PFSK-1 (cell line): ENCODE measurements at regions not wholly inside any gene's neighbourhood (a gene's known extent, or its start where the extent isn't known, plus 50 kb on each side); places are given as distances from the start of the nearest gene placed in this dataset.

ENCODE experiments used
- FOXP2 ChIP-seq: optimal IDR thresholded peaks from 2 replicates; pipeline ENCODE3; 2011; ENCODE audit warnings: borderline replicate concordance, control low read depth, inconsistent platforms; ENCODE audit not compliant: insufficient read depth; ENCODE audit errors: extremely low read length, extremely low read depth
- POLR2AphosphoS5 ChIP-seq: IDR thresholded peaks from 2 replicates; pipeline ENCODE4 v1.6.1; 2012; ENCODE audit warnings: low read depth, mild to moderate bottlenecking, control low read depth, low read length, moderate library complexity
- SIN3A ChIP-seq: IDR thresholded peaks from 2 replicates; pipeline ENCODE4 v1.6.1; 2012; ENCODE audit warnings: mild to moderate bottlenecking, low read length, moderate library complexity, borderline replicate concordance; ENCODE audit not compliant: insufficient read depth
- TAF1 ChIP-seq: IDR thresholded peaks from 2 replicates; pipeline ENCODE4 v1.6.1; 2012; ENCODE audit warnings: low read length, control low read depth, borderline replicate concordance; ENCODE audit not compliant: insufficient read depth
- TF ChIP-seq, protein P1 (sequence below), 2 experiments: IDR thresholded peaks; 2 replicates each; pipeline versions ENCODE4 v1.6.1 to v1.8.0; 2011 to 2012; ENCODE audit warnings: low read depth in 2 of 2, low read length in 2 of 2, control low read depth in 1 of 2, inconsistent platforms in 1 of 2, mild to moderate bottlenecking in 1 of 2, moderate library complexity in 1 of 2; ENCODE audit not compliant: insufficient read depth in 1 of 2

GRCh38 chr1:25106352-25106751 lies 126.0 kb downstream of the SYF2 start:
- TF ChIP-seq SIN3A: no peak
- TF ChIP-seq, protein P1, sequence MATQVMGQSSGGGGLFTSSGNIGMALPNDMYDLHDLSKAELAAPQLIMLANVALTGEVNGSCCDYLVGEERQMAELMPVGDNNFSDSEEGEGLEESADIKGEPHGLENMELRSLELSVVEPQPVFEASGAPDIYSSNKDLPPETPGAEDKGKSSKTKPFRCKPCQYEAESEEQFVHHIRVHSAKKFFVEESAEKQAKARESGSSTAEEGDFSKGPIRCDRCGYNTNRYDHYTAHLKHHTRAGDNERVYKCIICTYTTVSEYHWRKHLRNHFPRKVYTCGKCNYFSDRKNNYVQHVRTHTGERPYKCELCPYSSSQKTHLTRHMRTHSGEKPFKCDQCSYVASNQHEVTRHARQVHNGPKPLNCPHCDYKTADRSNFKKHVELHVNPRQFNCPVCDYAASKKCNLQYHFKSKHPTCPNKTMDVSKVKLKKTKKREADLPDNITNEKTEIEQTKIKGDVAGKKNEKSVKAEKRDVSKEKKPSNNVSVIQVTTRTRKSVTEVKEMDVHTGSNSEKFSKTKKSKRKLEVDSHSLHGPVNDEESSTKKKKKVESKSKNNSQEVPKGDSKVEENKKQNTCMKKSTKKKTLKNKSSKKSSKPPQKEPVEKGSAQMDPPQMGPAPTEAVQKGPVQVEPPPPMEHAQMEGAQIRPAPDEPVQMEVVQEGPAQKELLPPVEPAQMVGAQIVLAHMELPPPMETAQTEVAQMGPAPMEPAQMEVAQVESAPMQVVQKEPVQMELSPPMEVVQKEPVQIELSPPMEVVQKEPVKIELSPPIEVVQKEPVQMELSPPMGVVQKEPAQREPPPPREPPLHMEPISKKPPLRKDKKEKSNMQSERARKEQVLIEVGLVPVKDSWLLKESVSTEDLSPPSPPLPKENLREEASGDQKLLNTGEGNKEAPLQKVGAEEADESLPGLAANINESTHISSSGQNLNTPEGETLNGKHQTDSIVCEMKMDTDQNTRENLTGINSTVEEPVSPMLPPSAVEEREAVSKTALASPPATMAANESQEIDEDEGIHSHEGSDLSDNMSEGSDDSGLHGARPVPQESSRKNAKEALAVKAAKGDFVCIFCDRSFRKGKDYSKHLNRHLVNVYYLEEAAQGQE (IDR thresholded peaks at IDR 0.05; ENCODE audit: insufficient read depth in 1 of 2, low read depth in 2 of 2, low read length in 2 of 2): no peak
- TF ChIP-seq TAF1: no peak
- TF ChIP-seq POLR2AphosphoS5: no peak
- TF ChIP-seq FOXP2: no peak

- TF ChIP-seq FOXP2 (no peak), SIN3A (no peak), TAF1 (no peak), POLR2AphosphoS5 (no peak)
- TF ChIP-seq, protein P1 (IDR thresholded peaks at IDR 0.05; ENCODE audit: insufficient read depth in 1 of 2, low read depth in 2 of 2, low read length in 2 of 2): no peak
Observed at GRCh38 chr1:25105836-25106235, 126.5 kb downstream of the SYF2 start.

DNA sequence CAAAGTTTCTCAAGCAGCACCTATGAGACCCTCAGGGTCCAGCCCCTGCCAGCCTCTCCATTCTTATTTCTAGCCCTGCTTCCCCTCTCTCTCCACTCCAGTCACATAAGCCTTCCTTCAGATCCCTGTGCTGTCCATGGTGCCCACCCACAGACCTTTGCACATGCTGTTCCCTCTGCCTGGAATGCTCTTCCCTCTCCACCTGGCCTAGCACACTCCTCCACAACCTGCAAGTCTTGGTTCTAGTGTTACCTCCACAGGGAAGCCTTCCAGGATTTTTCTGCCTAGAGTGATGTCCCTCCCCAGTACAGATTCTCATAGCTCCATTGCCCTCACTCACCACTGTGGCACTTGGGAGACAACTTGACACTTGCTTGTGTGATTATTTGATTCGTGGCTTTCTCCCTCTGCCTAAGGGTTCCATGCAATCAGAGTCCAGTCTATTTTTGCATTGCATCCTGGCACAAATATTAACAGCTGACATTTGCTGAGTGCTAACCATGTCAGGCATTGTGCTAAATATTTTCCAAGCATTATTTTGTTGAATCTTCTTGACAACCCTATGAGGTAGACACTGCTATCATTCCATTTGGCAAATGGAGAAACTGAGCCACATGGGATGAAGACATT lies 127.3 kb downstream of the SYF2 start:
- TF ChIP-seq POLR2AphosphoS5: no peak
- TF ChIP-seq, protein P1 (IDR thresholded peaks at IDR 0.05; ENCODE audit: insufficient read depth in 1 of 2, low read depth in 2 of 2, low read length in 2 of 2): peak in 1 of 2 experiments; percentile 78; a peak in 2 of 4 replicates

DNA sequence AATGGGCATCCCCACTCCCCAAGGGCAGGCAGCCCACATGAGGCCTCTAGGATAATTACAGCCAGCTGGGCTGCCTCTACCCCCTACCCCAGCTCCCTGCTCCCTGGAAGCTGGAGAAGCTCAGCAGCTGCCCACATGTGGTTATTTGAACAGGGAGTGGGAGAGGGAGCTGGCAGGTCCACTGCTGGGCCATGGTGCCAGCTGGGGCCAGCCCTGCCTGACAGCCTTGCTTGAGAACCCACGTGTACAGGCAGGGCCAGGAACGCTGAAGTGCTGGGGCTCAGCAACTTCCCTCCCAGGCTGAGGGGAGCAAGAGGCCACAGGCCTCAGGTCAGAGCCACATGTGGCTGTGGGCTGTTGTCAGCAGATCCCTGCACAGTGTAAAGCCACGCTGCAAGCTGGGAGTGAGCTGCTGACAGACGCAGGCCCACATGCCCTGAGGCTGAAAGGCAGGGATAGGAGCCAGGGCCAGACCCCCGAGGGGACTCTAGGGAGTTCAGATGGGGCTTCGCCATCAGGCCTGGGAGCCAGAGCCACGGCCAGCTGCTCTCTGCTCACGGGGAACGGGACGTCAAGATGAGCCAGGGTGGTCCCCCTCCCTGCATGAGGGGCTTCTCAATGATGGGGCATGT lies 129.0 kb downstream of the SYF2 start:
- TF ChIP-seq, protein P1 (IDR thresholded peaks at IDR 0.05; ENCODE audit: insufficient read depth in 1 of 2, low read depth in 2 of 2, low read length in 2 of 2): no peak
- TF ChIP-seq TAF1 (no peak), POLR2AphosphoS5 (no peak), FOXP2 (no peak), SIN3A (no peak)
